AG09319 (cell line): ENCODE measurements at regions not wholly inside any gene's neighbourhood (a gene's known extent, or its start where the extent isn't known, plus 50 kb on each side); places are given as distances from the start of the nearest gene placed in this dataset.
"Not testable (repeated sequence)": the region's sequence is repeated elsewhere in the genome, so short reads cannot be mapped to it uniquely, and the experiment has no call there.

Experiments
- DNase-seq: peaks from one replicate; pipeline ENCODE4 v3.0.0-alpha.2; 2010; ENCODE audit warnings: low read depth; ENCODE audit errors: extremely low read depth
- TF ChIP-seq, protein P1 (sequence below): IDR thresholded peaks from 2 replicates; pipeline ENCODE4 v1.5.1; 2011; ENCODE audit warnings: low read depth, mild to moderate bottlenecking, inconsistent platforms, low read length, moderate library complexity

DNA sequence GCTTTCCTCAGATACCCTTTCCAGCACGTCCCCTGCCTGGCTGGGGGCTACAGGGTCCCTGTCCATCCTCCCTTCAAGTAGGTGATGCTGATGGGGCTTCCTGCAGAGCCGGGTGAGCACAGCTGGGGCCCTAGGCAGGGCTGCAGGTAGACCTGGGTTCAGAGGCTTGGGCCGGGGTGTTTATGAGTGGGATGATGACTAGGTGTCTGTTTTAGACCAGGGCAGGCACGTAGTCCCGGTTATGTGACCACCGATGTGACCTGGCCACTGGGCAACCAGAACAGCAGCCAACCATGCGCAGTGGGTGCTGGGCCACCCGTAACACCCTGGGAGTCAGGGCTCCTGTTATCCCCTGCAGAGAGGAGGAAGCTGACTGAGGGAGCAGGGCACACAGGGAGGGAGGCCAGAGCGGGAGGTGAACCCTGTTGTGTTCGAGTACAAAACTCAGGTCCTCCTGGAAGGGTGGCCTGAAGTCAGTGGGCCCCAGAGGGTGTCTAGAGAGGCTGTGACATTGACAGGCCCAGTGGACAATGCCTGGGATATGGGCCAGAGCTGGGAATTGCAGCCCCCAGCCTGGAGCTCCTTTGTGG lies 101.6 kb downstream of the PLXNA1 start:
- DNase-seq = no peak
- TF ChIP-seq, protein P1, sequence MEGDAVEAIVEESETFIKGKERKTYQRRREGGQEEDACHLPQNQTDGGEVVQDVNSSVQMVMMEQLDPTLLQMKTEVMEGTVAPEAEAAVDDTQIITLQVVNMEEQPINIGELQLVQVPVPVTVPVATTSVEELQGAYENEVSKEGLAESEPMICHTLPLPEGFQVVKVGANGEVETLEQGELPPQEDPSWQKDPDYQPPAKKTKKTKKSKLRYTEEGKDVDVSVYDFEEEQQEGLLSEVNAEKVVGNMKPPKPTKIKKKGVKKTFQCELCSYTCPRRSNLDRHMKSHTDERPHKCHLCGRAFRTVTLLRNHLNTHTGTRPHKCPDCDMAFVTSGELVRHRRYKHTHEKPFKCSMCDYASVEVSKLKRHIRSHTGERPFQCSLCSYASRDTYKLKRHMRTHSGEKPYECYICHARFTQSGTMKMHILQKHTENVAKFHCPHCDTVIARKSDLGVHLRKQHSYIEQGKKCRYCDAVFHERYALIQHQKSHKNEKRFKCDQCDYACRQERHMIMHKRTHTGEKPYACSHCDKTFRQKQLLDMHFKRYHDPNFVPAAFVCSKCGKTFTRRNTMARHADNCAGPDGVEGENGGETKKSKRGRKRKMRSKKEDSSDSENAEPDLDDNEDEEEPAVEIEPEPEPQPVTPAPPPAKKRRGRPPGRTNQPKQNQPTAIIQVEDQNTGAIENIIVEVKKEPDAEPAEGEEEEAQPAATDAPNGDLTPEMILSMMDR = no peak

DNA sequence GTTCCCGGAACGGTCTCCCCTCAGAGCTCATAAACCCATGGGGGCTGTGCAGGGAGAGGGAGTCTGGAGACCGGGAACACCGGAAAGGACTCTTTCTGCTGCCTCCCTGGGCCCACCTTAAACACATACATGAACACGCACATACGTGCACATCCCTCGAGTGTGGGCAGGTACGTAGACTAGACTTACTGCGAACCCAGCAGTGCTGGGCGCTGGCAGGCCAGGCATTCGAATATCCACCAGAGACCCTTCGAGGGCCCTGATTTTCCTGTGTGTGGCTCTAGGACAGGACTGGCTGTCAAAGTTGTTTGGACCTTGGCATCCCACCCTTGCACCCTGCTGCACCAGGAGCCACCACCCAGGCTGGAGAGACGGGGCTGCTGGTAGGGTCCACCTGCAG lies 102.7 kb downstream of the PLXNA1 start:
- DNase-seq = no peak
- TF ChIP-seq, protein P1 = no peak

DNA sequence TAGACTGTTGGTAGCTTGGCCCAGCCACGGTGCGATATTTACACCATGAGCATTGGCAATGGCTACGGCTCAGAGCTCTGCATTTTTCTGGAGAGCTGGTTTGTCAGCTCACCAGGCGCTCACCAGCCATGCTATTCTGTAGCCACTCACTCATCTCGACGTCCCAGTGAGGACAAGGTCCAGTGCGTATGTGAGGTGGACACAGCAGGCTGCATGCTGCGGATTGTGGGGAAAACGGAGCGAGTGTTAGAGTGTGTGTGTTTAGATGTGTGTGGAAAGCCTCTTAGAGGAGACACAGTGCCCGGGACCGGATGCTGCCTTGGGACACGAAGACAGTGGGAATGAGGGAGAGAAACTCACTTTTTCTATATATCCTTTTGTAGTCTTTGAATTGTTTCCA lies 103.7 kb downstream of the PLXNA1 start:
- not testable (repeated sequence) for DNase-seq

DNA sequence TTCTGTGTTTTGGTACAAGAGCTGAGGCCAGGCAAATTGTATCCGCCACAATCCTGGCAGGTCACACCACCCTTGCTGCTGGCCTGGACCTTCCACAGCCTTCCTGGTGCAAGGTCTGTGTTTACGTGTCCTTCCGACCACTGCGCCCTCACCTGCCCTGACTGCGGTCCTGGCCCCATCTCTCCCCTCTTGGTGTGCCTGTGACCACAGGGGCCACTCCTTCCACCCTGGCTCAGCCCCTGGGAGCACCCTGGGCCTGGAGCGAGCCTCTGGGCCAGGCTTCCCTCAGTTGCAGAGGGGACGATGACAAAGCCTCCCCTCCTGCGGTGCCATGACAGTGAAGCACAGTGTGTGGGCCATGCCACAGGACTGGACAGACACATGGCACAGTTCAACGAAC lies 104.5 kb downstream of the PLXNA1 start:
- TF ChIP-seq, protein P1 = no peak
- DNase-seq = no peak

DNA sequence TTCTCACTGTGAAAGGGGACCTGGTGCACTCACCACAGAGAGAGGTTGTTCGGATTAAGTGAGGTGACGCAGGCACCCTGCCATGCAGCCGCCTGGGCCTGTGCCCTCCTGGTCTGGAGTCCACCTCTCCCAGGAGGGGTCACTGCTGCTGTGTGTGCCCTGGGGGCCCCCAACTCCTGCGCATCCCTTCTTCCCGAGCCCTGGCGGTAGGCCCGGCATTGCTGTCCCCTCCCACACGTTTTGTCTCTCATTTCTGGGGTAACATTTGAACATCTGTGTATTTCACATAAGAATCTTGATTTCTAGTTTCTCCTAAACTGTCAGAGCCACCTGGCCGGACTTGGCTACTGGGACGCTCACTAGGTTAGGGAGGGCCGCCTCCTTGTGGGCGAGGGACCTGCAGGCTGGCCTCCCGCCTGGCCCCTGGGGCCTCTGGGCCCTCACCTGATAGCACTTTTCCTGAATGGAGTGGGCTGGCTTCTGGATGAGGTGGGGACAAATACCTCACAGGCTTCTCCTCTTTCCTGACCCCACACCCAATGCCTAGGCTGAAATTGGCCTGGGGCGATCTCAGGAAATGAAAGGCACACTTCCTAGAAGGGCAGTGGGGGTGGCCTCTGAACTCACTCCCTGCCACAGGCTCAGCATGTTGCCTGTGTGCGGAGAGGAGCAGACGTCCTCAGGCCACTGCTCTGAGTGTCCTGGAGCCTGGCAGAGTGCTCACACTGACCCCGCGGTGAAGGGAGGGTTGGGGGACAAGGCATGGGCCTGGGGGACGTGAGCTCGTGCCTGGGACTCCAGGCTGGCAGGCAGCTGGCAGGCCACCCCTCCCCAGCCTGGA lies 104.2 kb upstream of the PRR23E start:
- no peak for DNase-seq

DNA sequence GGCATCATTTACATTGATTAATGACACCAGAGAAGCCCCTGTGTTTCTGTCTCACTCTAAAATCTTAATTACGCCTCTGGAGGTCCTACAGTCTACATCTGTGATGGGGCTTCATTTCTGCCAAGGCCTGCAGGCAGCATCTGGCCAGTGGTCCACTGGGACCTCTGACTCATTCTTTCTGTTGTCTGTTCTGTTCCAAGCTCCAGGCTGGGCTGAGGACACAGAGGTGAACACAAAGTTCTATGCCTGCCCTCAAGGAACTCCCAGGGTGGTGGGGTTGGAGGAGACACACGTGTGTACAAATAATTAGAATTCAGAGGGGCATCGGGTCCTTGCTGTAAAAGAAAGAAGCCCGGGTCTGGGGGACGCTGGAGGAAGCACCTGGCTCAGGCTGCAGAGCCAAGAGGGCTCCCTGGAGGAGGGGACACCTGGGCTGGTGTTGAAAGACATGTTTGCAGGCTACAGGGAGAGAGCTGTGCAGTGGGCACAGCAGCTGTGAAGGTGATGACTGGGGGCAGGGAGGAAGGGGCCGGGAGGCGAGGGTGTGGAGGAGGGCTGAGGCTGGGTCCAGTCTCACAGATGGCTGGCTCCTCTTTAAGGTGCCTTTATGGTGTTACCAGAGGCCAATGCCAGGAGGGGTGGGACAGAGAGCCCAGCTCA lies 103.3 kb upstream of the PRR23E start:
- TF ChIP-seq, protein P1 = no peak
- DNase-seq = no peak

More for the DNA sequence above, 104.2 kb upstream of the PRR23E start:
- TF ChIP-seq, protein P1 = no peak

DNA sequence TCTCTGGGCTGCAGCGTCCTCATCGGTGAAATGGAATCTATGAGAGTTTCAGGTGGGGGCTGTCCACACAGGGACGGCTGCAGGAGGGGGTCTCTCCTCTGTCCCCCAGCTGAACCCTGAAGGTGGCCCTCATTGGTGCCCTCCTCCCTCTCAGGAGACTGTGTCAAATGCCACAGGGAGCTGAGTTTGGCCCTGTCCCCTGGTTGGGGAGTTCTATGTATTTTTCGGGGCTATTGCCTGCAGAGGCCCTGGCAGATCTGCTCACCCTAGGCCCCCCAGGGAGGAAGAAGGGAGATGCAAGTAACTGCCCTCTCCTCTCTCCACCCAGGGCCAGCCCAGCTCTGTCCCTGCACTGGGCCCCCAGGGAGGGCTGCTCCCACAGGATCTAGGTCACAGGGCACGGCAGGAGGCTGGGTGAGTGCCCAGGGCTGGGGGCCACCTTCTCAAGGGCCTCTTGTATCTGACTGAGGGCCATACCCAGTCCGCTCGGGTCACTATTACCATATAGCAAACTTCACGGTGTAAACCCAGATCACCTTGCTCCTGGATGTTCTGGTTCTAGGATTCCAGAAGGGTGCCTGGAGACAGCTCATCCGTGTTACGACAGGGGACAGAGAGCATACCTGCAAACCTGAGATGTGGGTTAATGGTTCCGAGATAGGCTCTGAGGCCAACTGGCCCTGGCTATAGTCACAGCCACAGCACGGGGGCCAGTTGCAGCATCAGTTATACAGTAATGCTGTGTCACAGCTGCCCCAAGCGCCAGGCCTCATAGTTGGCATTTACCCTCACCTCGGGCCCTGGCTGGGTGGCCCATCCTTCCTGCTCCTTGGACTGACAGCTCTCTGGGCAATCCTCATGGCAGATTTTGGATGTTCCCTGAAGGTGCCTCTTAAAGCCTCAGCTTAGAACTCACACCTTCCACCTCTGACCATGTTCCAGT lies 102.4 kb upstream of the PRR23E start:
- no peak for DNase-seq
- TF ChIP-seq, protein P1 = no peak
